Fibroblast of the conjunctiva (primary cell): ENCODE measurements at regions not wholly inside any gene's neighbourhood (a gene's known extent, or its start where the extent isn't known, plus 50 kb on each side); places are given as distances from the start of the nearest gene placed in this dataset.

Source experiments
- DNase-seq: peaks from one replicate; pipeline ENCODE4 v3.0.0-alpha.2; 2010; ENCODE audit warnings: low read depth

DNA sequence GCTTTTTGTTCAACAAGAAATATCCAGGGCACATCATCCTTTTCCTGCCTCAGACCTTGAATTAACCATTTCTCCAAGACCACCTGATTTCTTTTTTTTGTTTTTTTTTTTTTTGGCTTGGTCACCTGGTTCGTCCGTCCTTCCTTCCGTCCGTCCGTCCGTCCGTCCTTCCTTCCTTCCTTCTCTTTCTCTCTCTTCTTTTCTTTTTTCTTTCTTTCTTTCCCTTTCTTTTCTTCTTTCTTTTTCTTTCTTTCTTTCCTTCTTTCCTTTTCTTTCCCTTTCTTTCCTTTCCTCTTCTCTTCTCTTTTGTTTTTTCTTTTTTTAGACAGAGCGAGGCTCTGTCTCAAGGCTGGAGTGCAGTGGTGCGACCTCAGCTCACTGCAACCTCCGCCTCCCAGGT is 80.7 kb downstream of the TET3 start:
- no peak for DNase-seq

DNA sequence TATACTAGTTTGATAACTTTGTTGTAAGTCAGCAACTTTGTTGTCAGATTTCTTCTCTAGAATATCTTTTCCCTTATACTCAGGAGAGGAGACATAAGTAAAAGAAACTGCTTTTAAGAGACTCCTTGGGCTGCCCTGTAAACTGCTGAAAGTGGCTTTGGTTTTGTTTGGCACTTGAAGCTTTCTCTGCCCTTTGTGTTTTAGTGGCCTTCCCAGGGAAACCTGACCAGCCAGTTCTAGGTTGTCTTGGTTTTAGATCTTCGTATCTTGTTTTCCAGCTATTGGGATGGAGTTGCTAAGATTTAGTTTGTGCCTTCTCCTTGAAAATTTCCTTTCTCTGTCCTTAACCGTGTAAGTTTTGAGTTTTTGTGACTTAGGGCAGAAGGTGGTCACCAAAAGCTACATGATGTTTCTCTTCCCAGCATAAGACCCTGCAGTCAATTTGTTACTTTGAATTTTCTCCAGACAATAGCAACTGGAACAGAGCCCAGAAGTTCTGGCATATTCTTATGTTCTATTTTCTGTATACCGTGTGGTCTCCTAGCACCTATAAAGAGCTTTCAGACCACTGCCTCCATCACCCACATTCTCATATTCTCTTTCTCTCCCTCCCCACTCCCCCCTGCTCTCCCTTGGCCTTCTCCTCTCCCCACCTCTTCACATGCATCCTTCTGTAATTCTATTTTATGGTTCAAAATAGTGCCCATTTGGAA is 81.1 kb downstream of the BOLA3 start:
- no peak for DNase-seq

DNA sequence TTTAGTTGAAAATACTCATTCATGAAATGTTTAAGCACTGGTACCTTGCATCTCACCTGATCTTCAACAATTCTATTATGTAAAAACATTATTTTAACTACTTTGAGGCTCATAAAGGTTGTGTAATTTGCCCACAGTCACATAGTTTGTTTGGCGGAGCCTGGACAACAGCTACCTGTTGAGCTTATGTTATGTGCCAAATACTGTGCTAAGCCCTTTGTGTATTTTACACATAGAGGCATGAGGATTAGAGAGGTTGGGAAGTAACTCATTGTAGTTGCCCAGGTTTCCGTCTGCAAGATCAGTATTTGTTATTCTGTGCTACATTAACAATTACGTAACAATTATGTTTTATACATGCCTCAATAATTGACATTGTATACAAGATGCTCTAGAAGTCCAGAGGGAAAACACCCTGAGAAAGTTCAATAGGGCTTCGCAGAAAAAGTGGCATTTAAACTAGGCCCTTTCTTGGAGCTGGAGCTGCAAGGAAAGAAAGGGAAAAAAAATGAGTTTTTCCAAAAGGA is 80.4 kb downstream of the BOLA3 start:
- no peak for DNase-seq

DNA sequence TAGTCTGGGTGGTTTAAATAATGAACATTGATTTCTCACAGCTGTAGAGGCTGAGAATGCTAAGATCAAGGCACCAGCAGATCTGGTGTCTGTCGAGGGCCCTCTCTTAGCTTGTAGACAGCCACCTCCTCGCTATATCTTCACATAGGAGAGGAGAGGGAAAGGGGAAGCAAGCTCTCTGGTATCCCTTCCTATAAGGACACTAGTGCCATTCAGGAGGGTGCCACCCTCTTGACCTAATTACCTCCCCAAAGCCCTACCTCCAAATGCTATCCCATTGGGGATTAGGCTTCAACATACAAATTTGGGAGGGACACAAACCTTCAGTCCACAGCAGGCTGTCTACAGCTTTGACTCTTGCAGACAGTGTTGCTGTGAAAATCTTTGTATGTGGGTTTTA is 76.7 kb downstream of the BOLA3 start:
- no peak for DNase-seq

DNA sequence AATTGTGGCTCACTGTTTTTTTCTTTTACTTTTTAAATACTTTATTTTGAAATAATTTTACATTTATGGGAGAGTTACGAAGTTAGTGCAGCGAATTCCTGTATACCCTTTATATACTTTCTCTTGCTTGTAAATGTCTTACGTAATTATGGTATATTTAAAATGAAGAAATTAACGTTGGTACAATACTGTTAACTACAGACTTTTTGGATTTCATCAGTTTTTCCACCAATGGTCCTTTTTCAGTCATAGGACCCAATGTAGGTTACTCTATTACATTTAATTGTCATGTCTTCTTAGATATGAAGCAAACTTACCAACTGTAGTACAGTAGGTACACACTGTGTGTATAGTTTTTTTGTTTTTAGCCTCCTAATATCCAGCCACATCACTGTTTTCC is 76.3 kb downstream of the BOLA3 start:
- DNase-seq: no peak

DNA sequence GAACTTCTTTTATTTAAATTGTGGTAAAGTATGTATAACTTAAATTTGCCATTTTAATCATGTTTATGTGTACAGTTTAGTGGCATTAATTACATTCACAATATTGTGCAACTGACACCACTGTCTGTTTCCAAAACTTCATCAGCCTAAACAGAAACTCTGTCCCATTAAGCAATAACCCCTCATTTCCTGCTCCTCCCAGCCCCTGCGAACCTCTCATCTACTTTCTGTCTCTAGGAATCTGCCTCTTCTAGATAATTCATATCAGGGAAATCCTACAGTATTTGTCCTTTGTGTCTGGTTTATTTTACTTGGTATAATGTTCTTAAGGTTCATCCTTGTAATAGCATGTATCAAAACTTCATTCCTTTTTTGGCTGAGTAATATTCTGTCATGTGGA is 75.1 kb downstream of the BOLA3 start:
- no peak for DNase-seq

DNA sequence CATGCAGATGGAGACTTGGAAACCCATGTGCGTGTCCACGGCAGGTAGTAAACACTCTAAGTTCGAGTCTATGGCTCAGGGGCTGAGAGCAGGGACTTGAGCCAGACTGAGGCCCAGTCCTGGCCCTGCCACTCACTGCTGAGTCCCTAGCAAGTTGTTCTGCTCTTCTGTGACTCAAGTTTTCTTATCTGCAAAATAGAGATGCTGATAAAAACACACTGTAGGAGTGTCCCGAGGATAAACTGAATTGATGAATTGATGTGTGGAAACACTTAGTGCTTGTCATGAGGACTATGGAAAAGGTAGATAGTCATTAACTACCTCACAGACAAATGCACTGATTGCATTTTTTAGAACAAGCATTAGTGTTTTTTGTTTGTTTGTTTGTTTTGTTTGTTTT is 73.2 kb downstream of the BOLA3 start:
- DNase-seq: no peak

DNA sequence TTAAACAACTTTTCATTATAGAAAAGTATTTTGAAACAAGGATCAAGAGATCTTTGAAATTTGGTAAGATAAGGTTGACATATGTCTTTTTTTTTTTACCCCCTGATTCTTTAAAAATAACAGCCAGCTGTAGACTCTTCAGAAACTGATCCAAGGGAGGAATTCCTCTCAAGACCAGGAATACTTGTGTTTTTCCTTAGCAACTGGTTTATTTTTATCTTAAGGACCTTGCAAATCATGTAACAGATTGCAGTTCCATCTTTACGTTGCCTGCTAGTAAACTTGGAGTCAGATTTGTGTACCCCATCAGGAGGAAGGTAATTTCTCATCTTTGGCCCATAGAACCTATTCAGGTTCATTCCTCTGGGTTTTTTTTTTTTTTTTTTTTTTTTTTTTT is 71.6 kb downstream of the BOLA3 start:
- no peak for DNase-seq

DNA sequence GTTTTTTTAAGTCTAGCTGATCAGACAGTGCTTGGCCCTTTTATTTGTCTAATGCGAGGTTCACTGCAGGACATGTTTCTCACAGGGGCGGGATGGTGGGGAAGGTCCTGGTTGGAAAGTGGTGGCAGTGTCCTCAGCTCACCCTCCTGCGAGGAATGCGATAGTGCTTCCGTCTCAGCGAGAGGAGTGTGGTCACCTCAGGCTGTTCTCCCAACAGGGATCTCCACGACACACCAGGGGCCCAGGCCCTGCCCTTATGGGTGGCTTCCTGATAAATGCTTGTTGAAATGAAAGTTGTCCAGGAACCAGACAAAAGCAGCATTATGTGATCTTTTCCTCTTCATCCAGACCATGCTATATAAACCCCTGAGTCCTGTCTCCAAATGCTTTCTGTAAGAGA is 70.1 kb downstream of the BOLA3 start:
- no peak for DNase-seq

DNA sequence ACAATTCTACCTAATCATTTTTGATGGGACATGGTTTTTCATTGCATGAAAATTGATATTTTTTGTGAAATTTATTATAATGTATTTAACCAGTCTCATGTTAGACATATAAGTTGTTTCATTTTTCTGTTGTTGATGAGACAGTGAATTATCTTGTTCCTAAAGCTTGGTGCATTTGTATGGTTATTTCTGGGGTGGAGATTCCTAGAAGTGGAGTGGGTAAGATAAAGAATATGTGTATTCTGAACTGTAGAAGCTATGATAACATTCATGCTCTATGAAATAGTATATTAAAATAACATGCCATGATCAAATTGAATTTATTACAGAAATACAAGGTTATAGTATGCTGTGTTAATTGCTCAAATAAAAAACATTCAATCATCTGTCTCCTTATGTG is 69.2 kb downstream of the BOLA3 start:
- DNase-seq: no peak

DNA sequence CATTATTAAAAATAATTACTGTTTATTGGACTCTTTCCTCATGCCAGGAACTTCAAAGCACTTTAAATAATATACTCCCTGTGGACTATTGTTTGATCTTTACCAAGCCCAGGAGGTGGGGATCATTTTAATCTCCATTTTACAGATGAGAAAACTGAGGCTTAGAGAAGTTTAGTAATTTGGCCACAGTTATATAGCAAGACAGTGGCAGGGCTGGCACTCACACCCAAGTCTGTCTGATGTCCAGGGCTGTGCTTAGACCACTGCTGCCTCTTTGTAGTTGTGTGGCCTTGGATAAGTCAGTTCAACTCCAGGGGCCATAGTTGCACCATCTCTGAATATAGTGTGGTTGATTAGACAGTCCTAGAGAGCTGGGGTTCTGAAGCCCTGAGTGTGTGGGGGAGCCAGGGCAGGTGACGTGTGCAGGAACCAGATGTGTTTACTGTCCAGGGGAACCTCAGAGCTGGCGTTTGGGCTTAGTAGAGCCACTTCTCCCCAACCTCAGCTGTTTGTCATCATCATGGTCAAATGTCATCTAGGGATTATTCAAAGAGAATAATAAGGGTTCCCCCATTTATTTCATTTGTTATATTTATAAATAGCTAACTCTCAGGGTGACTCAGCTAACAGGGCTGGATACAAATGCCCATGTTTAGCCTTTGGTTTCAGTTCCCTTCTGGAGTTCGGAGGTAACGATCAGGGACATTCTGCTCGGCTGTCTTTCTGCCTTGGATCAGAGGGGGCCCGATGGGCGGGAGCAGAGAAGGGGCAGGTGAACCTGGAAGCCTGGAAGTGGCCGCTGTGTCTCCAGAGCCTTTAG is 68.0 kb downstream of the BOLA3 start:
- DNase-seq: no peak

DNA sequence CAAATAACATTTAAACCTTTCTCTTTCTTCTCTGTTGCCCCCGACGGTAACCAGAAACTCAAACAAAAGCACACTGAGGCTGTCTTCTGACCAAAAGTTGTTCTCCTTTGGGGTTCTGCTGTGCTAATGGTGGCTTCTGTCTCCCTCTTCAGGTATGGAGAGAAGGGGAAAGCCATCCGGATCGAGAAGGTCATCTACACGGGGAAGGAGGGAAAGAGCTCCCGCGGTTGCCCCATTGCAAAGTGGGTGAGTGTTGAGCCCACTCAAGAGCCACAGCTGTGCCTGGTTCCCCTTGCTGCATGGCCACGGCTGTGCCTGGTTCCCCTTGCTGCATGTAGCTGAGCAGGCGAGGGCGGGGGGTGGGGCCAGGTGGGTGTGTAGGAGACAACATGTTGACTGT is 67.4 kb downstream of the BOLA3 start:
- no peak for DNase-seq

DNA sequence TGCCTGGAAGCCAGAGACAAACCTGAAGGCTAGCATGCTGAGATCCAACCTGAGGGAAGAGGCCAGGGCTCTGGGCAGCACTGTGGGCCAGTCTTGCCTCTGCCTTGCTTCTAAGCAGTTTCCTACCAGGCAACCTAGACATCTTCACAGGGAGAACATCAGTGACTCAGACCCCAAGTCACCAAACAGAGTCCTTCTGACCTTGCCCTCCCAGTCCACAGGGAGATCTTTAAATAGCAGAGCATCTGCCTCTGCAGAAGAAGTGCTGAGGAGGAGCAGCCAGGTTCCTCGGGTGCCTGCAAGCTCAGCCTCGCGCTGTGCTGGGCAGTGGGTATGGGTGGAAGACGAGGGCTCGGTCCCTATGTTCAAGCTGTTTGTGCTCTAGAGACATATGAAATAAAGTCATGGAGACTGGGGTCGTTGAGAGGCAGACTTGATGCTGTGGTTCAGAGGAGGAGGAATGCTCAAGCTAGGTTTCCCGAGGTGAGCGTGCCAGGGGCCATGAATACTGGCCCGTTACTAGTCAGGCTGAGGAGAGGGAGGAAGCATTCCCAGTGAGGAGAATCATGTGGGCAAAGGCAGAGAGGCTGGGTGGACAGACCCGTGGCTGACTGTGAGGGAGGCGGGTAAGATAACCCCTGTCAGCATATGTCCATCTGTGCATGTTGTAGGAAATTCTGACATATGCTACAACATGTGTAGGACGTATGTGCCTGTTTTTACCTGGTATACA is 66.5 kb downstream of the BOLA3 start:
- no peak for DNase-seq

DNA sequence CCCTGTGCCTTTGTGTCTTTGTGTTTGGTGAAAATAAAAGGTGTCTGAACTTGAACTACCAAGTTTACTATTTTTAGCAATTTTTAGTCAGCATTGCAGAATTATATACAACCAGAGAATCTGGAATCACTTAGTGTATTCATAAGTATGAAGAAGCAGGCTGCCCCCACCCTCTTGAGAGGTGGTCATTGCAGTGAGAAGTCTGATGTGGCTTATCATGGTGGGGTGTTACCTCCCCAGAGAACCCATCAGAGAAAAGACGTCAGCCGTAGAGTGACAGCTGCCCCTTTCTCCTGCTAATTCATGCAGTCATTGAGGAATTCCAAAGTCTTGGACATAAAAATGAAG is 66.0 kb downstream of the BOLA3 start:
- no peak for DNase-seq

DNA sequence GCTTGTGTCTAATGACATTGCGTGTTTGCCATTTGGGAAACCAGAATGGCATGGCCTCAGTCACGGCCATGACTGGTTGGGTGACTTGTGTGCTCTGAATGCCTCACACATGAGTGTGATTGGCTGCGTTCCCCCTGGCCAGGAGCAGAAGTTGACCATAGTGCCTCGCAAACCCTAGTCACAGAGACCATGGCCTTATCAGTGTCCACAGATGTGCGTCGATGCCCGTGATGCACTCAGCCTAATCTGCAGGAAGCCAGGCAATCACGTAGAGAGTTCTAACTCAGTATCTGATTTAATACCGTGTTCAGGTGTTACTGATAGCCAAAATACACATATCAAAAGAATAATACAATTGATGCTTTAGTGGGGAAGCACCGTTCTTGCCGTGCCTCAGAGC is 64.0 kb downstream of the BOLA3 start:
- DNase-seq: no peak
